ENCODE measurements at regions not wholly inside any gene's neighbourhood (a gene's known extent, or its start where the extent isn't known, plus 50 kb on each side); places are given as distances from the start of the nearest gene placed in this dataset.

DNA sequence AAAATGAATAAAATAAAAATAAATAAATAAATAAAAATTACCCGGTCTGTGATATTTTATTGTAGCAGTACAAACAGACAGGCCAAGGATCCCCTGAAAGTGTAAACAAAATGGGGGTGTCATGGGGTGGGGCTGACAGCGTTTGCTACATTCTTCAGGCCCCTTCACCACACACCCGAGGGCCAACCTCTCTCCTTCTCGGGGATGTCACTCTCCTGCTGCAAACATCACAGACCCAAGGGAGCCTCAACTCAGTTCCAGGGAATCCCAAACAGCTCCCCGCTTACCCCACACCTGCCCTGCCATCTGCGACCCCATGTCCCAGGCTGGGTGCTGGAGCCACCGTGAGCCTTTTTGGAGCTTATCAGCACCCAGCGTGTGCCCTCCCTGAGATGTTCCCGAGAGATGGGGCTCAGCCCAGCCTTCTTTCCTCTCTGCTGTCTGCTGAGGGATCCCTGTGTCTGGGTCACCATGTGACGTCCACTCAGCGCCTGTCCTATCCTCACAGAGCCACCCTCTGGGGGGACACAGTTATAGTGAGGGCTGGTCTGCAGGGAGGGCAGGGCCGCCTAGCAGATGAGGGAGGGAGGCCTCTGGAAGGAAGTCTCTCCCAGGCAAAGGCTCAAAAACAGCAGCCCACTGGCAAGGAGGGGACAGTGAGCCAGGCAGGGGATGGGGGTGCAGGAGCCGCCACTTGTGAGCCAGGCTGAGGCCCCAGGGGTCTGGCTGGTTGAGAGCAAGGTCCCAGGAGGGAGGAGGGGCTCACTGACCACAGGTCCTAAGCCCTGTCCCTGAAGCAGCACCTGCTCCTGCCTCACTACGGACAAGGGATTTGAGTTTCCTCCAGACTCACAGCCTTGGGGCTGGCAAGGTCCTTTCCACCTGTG lies 1041.6 kb downstream of the BRD1 start:
- DNase-seq (ENCODE audit: low read depth): no peak

DNA sequence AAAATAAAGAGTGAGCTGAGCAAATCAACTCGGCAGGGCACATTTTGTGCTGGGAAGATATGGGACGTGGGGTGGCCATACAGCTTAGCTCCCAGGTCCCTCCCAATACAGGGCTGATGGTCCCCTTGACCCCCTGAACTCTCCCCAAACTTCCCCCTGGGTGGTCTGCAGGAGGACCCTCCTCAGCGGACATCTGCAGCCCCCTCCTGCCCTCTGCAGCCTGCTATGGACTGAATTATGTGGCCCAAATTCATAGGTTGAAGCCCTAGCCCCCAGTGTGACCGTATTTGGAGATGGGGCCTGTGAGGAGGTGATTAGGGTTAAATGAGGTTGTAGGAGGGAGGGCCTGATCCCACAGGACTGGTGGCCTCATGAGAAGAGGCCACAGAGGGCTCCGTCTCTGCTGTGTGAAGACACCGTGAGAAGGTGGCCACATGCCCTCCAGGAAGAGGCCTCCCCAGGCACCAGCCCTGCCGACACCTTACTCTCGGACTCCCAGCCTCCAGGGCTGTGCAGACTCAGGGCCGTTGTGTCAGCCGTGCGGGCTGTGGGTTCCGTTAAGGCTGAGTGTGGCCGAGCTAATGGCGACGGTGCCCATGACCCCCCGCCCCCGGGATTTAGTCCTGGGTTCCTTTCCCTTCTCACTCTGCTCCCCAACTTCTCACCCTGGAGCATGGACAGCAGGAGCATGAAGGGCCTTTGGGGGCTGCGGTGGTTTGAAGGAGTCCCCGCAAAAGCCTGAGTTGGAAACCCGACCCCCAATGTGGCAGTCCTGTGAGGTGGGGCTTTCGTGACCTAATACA lies 1042.8 kb downstream of the BRD1 start:
- DNase-seq (ENCODE audit: low read depth): no peak

DNA sequence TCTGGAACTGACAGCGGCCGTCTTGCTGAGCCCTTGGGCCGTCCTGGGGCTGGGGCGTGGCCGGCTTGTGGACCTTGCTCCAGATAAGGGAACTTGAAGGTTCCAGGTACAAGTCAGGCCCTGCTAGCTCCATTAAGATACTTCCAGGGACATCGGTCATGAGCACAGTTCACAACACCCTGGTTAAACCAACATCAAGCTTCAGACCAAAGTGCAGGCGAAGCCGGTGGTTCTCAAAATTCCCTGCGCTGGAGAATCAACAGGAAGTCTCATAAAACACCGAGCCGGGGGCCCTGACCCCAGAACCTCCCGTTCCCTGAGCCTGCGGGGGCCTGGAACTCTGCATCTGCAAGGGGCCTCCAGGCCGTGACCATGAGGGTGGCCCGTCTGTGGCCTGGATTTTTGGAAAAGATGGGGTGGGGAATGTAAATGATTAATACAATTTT lies 1043.8 kb downstream of the BRD1 start:
- DNase-seq (ENCODE audit: low read depth): no peak

DNA sequence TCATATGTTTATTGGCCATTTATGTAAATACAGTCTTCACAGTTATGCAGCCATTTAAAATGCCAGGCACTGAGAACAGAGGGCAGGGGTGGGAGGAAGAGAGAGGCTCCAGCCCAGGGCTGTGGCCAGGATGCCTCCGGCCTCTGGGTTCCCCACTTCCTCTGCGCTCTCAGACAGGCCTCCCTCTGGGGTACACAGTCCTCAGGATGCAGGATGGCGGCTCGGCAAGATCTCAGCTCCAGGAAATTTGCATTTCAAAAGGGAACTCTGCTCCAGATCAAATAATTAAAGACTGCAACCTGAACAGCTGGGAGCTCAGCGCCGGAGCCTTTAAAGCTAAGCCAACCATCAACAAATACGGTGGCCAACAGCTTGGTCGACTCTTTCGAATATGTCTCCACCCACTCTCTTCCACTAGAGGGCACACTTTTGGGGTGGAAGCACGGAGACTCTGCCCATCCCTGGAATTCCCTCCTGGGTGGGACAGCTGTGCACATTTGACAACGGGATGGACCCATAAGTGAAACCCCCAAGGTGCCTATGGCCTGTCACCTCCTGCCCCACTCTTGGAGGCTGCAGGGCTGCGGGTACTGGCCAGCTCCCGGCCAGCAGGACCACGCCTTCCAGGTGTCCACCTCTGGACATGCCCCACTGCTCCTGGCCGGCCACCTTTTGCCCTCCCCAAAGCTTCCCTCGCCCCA lies 1044.7 kb downstream of the BRD1 start:
- no peak for DNase-seq (ENCODE audit: low read depth)

DNA sequence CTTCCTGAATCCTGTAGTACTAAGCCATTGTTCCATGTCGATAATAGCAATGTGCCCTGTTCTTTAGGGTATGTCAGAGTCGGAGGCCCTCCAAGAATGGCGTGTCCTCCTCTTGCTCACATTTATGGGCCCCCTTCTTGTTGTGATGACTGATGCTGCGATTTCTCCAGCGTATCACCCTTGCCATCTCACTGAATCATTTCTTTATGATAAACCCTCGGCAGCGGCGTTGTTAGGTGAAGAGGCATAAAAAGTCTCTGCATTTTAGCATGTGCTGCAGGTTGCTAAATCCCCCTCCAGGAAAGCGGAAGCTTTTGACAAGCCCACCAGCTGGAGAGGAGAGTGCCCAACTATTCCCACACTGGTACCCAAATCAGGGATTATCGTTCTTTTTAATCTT lies 1045.3 kb downstream of the BRD1 start:
- DNase-seq (ENCODE audit: low read depth): no peak

DNA sequence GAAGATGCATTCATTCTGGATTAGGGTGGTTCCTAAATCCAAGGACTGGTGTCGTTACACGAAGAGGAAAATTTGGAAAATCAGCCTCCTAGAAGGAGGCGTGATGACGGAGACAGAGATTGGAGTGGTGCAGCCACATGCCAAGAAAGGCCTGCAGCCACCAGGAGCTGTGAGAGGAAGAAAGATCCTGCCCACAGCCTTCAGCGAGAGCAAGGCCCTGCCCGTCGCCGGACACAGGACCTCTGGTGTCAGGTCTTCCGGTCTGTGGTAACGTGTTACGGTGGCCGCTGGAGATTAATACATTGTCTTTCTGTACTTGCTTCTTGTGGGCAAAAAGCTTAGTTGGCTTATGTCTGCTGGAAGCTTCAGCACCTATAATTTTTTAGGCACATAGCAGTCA lies 1045.8 kb downstream of the BRD1 start:
- no peak for DNase-seq (ENCODE audit: low read depth)

DNA sequence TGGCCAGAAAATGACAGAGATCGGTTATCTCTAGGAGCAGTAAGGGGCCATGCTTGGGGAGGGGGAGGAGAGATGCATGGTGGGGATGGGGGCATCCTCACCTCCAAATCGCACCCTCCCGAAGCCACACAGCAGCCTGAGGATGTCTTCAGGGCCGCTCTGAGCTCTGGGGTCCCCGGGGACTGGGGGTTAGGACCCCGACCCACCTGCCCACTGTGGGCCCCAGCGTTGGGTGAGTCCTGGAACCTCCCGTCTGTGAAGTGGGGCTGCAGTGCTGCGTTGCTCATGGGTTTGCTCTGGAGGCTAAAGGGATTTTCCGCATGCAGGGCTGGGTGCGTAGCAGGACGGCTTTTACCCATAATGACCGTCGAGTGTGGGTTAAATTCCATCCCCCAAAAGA lies 1046.3 kb downstream of the BRD1 start:
- no peak for DNase-seq (ENCODE audit: low read depth)

DNA sequence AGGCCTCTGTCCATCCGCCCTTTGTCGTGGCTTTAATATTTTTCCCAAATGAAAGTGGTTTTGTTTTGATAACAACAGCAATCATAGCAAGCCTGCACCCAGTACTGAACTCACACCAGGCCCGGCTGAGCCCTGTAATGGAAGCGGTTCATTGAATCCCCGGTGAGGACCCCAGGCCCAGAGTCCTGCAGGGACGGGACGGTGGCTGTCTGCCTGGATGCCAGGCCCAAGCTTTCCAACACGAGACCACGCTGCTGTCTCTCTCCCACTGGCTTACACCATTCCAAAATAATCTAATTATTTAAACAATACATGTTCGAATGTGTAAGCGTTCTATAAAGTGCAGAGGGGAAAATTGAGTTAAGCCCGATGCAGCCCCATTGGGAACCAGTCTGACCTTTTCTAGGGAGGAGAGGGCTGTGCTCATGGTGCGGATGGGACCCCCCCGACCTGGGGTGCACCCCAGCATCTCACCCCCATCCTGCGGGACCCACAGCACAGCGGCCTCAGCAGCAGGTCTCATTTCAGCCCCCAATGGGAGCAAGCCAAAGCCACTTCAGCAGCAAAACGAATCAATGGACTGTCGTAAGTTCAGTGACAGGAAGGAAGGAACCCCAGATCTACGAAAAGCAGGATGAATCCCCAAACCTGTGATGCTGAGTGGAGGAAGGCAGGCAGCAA lies 1046.9 kb downstream of the BRD1 start:
- DNase-seq (ENCODE audit: low read depth): no peak

DNA sequence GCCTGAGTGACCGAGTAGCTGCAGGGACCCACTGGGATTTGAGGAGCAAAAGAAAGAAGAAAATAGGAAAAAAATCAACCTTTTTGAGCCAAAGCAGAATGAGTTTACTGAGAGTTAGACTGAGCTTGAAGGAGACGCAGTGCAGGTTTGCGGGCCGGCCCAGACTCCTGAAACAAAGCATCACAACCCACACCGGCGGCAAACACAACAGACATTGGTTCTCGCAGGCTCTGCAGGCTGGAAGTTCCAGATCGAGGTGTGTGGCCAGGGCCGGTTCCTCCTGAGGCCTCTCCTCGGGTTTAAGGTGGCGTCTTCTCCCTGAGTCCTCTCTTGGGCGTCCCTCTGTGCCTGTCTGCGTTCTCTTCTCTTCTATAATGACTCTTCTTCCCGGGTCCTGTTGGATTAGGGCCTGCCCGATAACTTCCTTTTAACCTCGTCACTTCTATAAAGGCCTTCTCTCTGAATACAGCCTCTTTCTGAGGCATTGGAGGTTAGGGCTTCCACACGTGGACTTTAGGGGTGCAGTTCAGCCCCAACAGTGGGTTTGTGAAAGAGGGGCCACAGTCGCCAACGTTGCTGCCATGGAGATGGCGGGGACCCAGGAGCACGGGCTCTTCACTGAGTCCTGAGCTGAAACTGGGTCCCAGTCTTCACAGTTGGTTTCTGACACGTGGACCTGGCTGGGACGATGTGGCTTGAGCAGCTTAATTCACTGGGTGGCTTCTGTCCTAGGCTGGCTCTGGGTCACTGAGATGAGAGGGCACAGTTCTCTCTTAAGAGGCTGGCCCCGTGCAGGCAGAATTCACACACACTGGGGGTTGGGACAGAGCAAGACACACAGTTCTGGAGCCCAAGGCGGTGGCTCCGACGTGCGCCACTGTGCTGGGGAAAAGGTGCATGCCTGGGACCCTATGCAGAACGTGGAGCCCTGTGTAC lies 1047.7 kb downstream of the BRD1 start:
- no peak for DNase-seq (ENCODE audit: low read depth)

DNA sequence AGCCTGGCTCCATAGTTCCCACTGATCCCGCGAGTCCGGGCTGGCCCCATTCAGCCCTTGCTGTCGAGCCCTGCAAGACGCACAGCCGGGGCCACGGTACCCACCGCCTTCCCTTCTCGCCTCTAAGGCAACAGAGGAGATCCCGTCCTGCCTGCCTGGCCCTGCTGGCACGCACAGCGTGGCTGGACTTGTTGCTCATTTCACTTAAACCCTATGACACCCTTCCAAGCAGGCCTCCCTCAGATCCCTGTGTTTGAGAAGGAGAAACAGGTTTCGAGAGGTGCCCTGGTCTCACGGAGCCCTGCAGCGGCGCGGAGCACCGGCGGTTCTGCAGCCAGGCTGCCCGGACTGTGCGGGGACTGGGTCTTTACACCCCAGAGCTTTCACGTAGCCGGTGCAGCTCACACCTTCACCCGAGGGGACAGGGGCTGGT lies 1048.4 kb downstream of the BRD1 start:
- no peak for DNase-seq (ENCODE audit: low read depth)

DNA sequence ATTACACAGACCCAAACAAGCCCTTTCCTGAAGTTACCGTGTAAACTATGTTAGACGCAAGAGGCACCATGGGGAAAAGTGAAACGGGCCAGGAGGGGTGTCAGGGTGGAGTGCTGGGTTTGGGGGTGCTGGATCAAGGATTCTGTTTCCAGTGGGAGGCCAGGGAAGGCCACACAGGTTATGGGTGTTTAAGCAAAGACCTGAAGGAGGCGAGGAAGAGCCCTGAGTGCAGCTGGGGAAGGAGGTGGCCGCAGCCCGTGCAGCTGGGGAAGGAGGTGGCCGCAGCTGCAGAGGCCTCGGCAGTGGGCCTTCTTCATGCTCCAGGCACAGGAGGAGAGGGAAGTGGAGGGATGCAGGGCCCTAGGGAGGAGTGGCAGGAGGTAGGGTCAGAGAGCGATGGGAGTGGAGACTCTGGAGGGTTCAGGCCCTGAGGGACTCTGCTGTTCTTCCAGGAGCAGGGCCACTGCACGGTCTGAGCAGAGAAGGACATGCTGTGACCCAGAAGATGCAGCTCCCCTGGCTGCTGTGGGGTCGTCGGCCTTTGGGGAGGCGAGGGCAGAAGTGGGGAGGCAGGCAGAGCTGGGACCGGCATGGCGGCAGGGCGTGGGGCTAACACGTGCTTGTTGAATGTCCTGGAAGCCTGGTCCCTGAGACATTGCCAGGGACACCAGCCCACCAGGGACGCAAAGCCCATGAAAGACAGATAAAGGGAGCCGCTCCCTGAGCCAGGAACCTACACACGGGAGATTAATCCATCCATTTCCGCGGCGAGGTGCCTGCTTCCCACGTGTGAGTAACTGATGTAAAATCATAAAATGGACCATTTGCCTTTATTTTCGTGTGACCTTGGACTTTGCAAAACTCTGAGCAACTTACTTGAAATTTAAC lies 1049.1 kb downstream of the BRD1 start:
- no peak for DNase-seq (ENCODE audit: low read depth)

DNA sequence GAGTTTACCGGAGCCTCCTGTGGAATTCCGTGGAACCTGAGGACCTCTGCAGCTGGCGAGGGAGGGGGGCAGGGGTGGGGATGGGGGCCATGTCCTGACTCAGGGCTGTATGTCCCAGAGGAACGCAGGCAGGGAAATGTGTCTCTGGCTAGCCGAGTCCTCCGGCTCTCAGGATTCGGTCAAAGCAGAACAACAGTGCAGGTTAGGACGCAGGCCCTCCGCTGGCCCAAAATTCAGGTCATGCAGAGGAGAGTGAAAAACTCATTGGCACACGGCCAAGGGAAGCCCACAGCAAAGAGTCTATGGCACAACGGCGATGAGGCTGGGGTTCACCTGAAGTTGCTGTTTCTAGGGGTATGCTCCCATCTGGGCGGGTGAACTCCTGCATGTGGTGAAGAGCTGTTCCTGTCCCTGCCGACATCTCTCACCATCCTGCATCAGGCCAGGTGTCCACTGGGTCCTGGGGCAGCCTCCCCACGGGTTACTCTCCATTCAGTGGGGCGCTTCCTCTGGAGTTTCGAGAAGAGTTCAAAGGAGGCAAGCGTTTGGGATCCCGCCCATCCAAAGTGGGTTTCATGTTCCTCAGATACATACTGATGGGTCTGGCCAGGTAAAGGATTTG lies 1055.3 kb downstream of the BRD1 start:
- DNase-seq (ENCODE audit: low read depth): no peak

DNA sequence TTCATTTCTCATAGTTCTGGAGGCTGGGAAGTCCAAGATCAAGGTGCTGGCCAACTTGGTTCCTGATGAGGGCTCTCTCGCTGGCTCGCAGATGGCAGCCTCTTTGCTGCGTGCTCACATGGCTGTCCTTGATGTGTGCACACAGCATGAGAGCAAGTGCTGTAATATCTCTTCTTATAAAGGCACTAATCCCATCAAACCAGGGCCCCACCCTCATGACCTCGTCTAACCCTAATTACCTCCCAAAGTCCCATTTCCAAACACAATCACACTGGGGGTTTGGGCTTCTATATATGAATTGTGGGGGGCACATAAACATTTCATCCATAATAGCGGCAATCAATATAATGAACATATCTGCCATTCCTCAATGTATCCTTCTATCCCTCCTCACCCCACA lies 1062.1 kb downstream of the BRD1 start:
- no peak for DNase-seq (ENCODE audit: low read depth)

DNA sequence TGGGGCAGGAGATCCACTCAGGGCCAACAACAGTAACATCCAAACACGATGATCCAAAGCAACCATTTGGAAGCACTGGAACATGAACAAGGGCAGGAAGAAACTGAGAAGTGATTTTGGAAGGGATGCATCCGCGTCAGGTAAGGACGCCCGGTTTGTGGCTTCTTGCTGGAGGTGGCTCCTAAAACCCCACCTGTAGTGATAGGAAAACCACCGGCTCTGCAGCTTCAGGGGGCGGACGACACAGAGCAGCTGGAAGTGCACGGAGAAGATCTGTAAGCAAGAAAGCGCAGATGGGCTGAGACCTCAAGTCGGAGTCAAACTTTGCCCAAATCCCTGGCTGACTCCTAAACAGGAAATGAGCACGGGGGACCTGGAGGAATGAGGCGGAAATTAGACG lies 1066.1 kb downstream of the BRD1 start:
- DNase-seq (ENCODE audit: low read depth): no peak

DNA sequence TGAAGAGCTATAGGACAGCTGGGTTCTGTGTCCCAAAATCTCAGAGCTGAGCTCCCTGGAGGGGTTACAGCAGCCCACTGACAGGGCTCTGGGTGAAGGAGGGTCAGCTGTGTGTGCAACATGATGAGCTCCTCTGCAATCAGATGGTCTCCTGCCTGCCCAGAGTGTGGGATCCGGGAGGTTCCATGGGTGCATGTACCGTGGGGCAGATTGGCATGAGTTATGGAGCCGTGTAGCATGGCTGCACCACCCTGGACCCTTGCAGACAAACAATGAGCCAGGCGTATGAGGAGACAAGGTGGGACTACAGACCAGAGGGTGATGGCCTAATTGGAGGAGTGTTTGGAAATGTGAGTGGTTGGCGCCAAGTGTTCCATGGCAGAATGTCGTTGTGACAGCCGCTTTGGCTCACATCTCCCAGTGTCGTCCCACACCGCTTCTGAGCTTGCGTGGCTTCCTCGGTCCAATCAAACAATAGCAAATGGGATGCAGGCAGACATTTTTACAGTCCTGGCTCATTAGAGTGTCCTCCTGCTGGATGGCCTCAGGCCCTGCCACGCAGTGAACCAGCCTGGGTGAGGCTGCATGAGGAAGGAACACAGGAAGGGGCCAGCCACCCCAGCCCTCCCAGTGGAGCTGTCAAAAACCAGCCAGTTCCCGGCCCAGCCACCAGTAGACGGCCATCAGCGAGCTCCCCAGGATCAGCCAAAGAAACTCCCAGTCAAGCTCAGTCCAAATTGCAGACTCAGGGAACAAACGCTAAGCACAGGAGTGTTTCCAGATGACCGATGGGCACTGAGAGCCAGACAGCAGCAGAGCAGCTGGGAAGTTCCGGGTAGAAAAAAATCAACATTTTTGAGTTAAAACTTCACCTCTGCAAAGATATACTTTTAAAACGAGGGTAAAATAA lies 1066.9 kb downstream of the BRD1 start:
- DNase-seq (ENCODE audit: low read depth): no peak

DNA sequence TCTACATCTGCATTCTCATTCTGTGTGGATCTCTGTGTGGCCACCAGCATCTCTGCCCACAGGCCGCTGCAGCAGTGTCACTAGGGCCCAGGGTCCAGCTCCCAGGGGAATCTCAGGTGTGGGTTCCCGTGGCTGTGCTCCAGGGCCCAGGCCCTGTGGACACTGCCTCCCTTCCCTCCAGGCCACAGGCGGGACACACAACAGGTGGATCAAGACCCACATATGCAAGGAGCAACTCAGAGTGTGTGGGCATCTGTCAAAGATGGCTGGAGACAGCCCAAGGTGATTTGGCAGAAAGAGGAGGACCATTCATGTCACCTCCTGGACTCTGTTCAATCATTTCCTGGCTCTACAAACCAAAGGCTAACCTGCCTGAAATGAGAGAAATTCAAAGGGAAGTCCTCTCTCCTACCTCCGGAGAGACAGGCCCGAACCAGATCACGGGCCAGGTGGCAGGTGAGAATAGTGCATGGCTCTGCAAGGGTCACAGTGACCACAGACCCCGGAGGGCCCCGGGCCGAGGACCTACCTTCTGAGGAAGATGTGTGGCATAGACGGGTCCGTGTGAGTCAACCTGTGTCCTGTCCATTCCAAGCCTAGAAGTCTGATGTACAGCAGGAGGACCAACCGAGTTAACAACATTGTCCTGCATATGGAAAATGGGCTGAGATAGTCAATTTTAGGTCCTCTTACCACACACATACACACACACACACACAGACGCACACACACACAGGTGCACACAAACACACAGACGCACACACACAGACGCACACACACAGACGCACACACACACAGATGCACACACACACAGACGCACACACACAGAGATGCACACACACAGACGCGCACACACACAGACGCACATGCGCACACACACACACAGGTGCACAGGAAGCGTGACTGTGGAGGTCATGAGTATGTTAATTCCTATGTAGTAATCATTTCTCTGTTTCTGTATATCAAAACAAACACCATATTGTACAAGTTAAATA lies 1068.5 kb downstream of the BRD1 start:
- DNase-seq (ENCODE audit: low read depth): no peak

DNA sequence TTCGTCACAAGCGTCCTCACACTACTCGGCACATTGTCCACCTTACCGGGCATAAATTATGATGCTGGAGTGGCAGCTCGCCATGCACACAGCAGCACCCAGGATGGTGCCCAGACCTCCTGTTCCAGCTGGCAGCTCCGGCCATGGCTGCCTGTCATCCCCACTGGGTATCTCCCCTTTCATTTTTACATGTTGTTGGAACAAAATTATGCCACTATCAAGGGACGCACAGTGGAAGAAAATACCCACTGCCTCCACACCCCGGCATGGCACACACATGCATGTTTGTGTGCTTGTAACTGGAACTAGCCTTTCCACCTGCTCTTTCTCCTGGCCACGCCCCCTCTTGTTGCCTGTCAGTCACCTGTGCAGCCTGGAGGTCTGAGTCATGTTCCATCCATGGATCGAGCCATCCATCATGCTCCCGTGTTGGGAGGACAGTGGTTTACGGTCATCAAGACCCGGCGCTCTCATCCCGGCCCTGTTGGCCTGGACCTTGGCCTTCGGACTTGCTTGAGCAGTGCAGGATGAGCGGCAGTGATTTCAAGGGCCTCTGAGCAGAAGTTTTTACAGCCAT lies 1069.6 kb downstream of the BRD1 start:
- DNase-seq (ENCODE audit: low read depth): no peak

All from non-pigmented ciliary epithelial cell (primary cell).